GM12872 (cell line): ENCODE measurements at regions not wholly inside any gene's neighbourhood (a gene's known extent, or its start where the extent isn't known, plus 50 kb on each side); places are given as distances from the start of the nearest gene placed in this dataset.

Source experiments
- TF ChIP-seq, protein P1 (sequence below): IDR thresholded peaks from 3 replicates; pipeline ENCODE4 v1.5.1; 2011; ENCODE audit warnings: low read depth, mild to moderate bottlenecking, low read length, moderate library complexity; ENCODE audit not compliant: insufficient read depth

DNA sequence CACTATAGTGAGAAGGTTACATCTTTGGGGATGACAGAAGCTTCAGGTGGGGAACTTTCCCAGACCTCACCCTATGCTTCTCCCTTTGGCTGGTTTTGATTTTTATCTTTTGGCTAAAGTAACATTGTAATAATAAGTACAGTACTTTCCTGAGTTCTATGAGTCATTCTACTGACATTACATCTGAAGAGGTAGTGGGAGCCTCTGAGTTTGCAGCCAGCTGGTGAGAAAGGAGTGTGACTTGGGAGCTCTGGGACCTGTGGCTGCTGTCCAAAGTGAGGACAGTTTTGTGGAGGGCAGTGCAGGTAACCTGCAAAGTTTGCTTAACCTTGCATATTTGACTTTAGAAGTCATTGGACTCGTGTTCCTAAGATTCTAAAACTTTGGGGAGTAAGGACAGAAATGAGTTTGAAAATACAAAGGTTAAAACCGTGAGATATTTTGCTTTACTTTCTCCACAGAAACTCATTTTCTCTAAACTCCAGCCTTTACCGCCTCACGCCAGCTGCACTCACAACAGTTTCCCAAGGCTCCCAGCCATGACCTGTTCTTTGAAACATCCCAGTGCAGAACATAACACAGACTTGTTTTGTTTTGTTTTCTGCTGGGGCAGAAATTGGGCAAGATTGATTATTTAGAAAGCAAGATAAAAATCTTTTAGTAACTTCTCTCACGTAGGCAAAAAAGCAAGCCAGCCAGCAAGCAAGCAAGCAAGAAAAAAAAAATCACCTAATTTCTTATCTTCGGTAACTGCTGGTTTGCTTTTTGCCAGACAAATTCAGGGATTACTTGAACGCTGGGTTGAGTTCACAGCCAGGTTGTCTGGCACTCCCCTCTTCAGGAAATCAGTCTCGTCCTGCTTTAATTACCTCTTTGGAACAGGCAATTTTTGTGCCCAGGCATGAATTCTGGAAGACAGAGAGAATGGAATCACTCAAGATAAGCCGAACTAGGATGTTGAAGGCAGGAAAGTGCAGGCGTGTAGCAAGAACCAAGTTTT is 478.3 kb upstream of the ISX start:
- TF ChIP-seq, protein P1, sequence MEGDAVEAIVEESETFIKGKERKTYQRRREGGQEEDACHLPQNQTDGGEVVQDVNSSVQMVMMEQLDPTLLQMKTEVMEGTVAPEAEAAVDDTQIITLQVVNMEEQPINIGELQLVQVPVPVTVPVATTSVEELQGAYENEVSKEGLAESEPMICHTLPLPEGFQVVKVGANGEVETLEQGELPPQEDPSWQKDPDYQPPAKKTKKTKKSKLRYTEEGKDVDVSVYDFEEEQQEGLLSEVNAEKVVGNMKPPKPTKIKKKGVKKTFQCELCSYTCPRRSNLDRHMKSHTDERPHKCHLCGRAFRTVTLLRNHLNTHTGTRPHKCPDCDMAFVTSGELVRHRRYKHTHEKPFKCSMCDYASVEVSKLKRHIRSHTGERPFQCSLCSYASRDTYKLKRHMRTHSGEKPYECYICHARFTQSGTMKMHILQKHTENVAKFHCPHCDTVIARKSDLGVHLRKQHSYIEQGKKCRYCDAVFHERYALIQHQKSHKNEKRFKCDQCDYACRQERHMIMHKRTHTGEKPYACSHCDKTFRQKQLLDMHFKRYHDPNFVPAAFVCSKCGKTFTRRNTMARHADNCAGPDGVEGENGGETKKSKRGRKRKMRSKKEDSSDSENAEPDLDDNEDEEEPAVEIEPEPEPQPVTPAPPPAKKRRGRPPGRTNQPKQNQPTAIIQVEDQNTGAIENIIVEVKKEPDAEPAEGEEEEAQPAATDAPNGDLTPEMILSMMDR: no peak

DNA sequence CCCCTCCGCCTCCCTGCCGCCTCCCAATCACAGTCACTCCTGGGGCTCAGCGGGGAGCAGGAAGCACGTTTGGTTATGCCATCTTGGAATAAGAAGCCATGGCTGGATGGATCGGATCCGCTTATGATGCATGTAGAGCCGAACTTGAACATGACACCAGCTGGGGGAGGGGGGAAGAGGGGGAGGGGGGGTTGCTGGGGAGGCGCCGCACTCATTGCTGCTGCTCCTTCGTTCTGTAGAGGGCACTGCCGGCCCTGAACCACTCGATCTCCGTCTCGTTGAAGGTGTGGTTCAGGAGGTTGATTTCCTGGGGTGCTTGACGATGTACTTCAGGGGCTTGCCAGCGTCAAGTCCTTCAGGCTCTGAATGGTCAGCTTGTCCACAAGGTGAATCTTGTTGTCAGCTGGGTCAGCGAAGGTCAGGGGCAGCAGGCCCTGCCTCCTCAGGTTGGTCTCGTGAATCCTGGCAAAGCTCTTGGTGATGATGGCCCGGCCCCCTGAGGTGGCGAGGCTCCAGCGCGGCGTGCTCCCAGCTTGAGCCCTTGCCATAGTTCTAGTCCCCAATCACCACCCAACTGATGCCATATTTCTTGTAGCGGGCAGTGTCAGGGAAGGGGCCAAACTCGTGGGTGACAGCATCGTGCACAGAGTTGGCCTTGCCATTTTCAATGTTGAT is 476.9 kb upstream of the ISX start:
- TF ChIP-seq, protein P1: no peak

DNA sequence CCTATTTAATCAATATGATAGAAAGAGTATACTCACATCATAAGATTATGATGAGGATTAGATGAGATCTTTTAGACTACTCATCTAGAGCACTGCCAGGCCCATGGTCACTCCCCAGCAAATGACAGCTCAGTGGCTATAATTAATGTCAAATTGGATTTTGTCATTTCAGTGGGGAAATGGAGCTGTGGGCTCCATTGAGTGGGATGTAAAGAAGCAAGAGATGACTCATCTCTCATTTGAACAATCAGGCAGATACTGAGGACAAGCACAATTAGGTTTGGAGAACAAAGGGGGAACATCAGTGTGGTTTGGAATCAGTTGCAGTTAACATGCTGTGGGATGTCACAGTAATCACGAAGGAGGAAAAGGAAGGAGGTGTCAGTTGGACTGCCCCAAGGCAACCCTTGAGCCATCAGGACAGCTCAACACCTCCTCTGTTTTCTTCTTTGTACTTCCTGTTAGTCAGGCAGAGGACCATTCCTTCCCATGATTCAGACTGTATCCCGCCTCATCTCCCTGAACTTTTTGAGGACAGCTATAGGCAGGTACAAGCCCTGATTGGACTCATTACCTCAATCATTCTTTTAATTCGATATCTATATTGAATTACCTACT is 473.7 kb upstream of the ISX start:
- TF ChIP-seq, protein P1: no peak

DNA sequence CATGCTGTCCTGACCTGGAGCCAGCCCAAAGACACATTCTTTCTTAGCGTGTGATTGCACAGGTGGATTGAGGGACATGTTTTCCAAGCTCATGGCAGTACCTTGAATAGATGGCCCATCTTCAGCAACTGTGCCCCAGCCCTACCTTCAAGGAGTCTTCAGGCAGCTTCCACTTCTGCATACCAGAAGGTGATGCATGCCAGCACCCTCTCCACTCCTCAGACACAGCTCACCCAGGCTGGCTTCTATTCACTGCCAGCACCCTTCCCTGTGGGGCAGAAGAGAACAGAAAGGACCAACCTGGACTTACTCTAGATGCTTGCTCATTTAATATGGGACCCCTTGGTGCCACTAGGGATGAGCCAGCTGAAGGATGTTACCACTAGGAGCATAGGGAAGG is 466.4 kb upstream of the ISX start:
- TF ChIP-seq, protein P1: no peak

DNA sequence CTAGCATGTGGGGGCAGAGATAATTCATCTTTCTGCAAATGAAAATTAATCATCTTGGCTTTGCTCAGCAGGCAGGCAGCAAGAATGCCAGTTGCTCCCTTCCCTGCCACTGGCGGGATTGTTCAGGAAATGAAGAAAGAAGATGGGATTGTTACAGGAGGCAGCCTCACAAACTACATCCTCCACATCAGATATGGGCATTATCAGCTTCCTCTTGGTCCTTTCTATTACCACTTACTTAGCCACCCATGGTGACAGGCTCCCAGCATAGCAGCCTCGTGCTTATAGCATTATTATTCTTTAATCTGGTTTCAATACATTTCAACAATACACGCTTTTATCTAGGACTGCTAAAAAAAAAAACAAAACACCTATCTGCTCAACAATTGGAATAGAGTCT is 461.6 kb upstream of the ISX start:
- TF ChIP-seq, protein P1: no peak

DNA sequence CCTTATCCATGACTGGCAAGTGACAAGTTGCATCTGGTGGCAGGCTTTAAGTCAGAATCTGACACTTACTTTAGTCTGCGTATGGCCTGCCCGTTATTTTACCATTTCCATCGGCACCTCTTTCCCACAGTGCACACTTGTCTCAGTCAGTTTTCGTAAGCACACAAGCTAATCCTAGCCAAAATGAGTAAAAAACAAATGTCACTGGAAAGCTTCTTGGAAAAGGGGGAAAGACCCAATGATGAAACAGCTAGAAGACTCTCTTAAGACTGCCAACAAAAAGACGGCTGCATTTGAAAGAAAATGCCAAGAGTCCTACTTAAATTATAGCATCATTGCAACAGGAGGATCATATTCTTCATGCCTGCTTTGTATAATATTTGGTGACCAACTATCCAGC is 457.9 kb upstream of the ISX start:
- TF ChIP-seq, protein P1: no peak

DNA sequence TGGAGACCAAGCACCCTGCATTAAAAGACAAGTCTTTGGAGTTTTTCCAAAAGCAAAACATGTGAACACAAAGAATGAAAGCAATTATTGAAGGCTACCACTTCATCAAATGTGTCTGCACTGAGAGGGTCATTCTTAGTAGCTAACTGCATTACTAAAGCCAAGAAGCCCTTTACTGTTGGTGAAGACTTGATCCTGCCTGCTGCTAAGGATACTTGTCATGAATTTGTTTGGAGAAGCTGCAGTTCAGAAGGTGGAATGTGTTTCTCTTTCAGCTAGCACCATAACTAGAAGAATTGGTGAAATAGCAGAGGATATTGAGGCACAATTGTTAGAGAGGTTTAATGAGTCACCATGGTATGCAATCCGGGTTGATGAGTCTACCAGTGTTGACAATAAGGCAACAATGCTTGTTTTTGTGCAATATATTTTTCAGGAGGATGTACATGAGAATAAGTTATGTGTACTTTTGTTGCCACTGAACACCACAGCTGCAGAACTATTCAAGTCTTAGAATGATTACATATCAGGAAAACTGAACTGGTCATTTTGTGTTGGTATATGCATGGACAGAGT is 457.3 kb upstream of the ISX start:
- TF ChIP-seq, protein P1: no peak
